OCI-LY7 (cell line): ENCODE measurements at regions not wholly inside any gene's neighbourhood (a gene's known extent, or its start where the extent isn't known, plus 50 kb on each side); places are given as distances from the start of the nearest gene placed in this dataset.

ENCODE experiments used
- BruUV-seq: library from RNA; stranded (reverse); fragments of 400-500 nt; replicated peaks from 2 replicates; lab custom pipeline; 2021; lab: Mats Ljungman, UMichigan
- CTCF ChIA-PET: fragments of 300-600 bp; sonication (Branson Sonifier 250); formaldehyde crosslinking; loops from one replicate; lab custom pipeline; 2022; ENCODE audit warnings: antibody characterized with exemption; ENCODE audit not compliant: unreplicated experiment; lab: Charles Lee
- POLR2A ChIA-PET: fragments of 300-600 bp; sonication (Branson Sonifier 250); formaldehyde crosslinking; loops from one replicate; lab custom pipeline; 2022; ENCODE audit warnings: antibody characterized with exemption; lab: Charles Lee
- DNase-seq: peaks from one replicate; pipeline ENCODE4 v3.0.0-alpha.2; 2015; ENCODE audit warnings: low spot score
- H2AFZ ChIP-seq: fragments of 200-600 bp; sonication (generic), shearing (Covaris generic); 2 replicates; pipeline ENCODE4 v1.6.1; 2014; ENCODE audit warnings: mild to moderate bottlenecking, antibody characterized with exemption, low read length, moderate library complexity
- H3K27ac ChIP-seq: fragments of 200-600 bp; sonication (generic); 2 replicates; pipeline ENCODE4 v1.5.1; 2014; ENCODE audit warnings: mixed run types, low read depth, mild to moderate bottlenecking, moderate library complexity, low read length, inconsistent platforms; ENCODE audit not compliant: poor library complexity, severe bottlenecking
- H3K36me3 ChIP-seq: fragments of 200-600 bp; sonication (generic); 2 replicates; pipeline ENCODE4 v1.6.1; 2014; ENCODE audit warnings: mild to moderate bottlenecking, antibody characterized with exemption, low read length, moderate library complexity, mixed read lengths; ENCODE audit not compliant: insufficient read depth
- H3K4me1 ChIP-seq: fragments of 200-600 bp; sonication (generic); 2 replicates; pipeline ENCODE4 v1.5.1; 2014; ENCODE audit warnings: mild to moderate bottlenecking, low read length; ENCODE audit not compliant: insufficient read depth, poor library complexity, severe bottlenecking
- H3K4me2 ChIP-seq: fragments of 200-600 bp; sonication (generic); 2 replicates; pipeline ENCODE4 v1.6.1; 2014; ENCODE audit warnings: mild to moderate bottlenecking, low read length
- H3K4me3 ChIP-seq: fragments of 200-600 bp; sonication (generic); 2 replicates; pipeline ENCODE4 v1.5.1; 2014; ENCODE audit warnings: mild to moderate bottlenecking, low read depth, low read length; ENCODE audit not compliant: poor library complexity, severe bottlenecking
- H3K79me2 ChIP-seq: fragments of 200-600 bp; sonication (generic); 2 replicates; pipeline ENCODE4 v1.6.1; 2016; ENCODE audit warnings: low read depth, mild to moderate bottlenecking, low read length, moderate library complexity, mixed read lengths; ENCODE audit not compliant: insufficient read depth
- H3K9me2 ChIP-seq: fragments of 200-600 bp; sonication (generic); 2 replicates; pipeline ENCODE4 v1.6.1; 2016; ENCODE audit warnings: mild to moderate bottlenecking, low read length, mixed read lengths; ENCODE audit not compliant: insufficient read depth
- H3K9me3 ChIP-seq: fragments of 200-600 bp; sonication (generic); 2 replicates; pipeline ENCODE4 v1.6.1; 2014; ENCODE audit warnings: mild to moderate bottlenecking, mixed run types, low read length, mixed read lengths
- H4K20me1 ChIP-seq: fragments of 200-600 bp; sonication (generic); 2 replicates; pipeline ENCODE4 v1.6.1; 2014; ENCODE audit warnings: mild to moderate bottlenecking, antibody characterized with exemption, low read length, moderate library complexity, mixed read lengths; ENCODE audit not compliant: insufficient read depth
- EZH2phosphoT487 ChIP-seq: fragments of 200-600 bp; sonication (generic); IDR thresholded peaks from 2 replicates; pipeline ENCODE4 v1.6.1; 2018; ENCODE audit warnings: low read depth, borderline replicate concordance, mild to moderate bottlenecking, mixed run types, antibody characterized with exemption, low read length, moderate library complexity, mixed read lengths
- intact Hi-C: fragments of 100-400 bp; cut with micrococcal nuclease; formaldehyde crosslinking; loops from one replicate; pipeline ENCODE4 v1.10.0; 2022; ENCODE audit not compliant: unreplicated experiment
- TF ChIP-seq, protein P1 (sequence below): fragments of 200-600 bp; sonication (generic); conservative IDR thresholded peaks from 2 replicates; pipeline ENCODE4 v1.5.1; 2014; ENCODE audit warnings: mild to moderate bottlenecking, antibody characterized with exemption, low read length, moderate library complexity, mixed read lengths

DNA sequence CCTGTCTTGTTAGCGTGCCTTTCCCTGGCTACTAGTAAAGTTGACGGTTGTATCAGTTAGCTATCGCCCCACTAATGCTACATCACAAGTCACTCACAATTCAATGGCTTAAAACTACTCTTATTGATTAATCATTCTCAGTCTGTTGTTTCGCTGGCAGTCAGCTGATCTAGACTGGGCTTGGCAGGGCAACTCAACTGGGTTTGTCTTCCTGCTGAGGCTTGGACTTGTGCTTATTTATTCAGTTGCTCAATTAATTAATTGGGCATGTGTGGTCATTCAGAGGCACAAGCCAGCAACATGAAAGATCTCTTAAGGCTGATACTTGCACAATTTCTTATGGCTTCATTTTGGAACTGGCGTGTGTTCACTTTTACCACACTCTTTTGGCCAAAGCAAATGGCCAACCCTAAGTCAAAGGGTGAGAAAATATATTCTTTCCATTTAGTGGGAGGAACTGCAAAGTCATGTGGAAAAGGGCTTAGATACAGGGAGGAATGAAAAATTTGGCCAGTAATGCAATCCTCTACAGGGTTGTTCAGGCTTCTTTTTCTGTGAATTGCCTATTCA is 333.5 kb downstream of the GPR37 start:
- Histone ChIP-seq H2AFZ (no peak overlapping the region), H3K4me2 (no peak overlapping the region), H3K9me2 (no peaks in the 10 kb centered on the region), H4K20me1 (no peaks in the 10 kb centered on the region), H3K79me2 (no peaks in the 10 kb centered on the region), H3K27ac (no peak overlapping the region), H3K4me1 (no peaks in the 10 kb centered on the region), H3K9me3 (no peaks in the 10 kb centered on the region), H3K36me3 (no peaks in the 10 kb centered on the region), H3K4me3 (no peak overlapping the region)
- ChIA-PET CTCF (no interaction called here), POLR2A (interaction anchor here (0.6 kb wide), 1 partner anchor 27 kb away, joined by 3 read pairs; no protein-coding TSS in a partner anchor)
- intact Hi-C loops = no loop called here
- TF ChIP-seq, protein P1, sequence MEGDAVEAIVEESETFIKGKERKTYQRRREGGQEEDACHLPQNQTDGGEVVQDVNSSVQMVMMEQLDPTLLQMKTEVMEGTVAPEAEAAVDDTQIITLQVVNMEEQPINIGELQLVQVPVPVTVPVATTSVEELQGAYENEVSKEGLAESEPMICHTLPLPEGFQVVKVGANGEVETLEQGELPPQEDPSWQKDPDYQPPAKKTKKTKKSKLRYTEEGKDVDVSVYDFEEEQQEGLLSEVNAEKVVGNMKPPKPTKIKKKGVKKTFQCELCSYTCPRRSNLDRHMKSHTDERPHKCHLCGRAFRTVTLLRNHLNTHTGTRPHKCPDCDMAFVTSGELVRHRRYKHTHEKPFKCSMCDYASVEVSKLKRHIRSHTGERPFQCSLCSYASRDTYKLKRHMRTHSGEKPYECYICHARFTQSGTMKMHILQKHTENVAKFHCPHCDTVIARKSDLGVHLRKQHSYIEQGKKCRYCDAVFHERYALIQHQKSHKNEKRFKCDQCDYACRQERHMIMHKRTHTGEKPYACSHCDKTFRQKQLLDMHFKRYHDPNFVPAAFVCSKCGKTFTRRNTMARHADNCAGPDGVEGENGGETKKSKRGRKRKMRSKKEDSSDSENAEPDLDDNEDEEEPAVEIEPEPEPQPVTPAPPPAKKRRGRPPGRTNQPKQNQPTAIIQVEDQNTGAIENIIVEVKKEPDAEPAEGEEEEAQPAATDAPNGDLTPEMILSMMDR = no peak
- TF ChIP-seq EZH2phosphoT487 = no peak
- DNase-seq = no peak
- BruUV-seq = no TSS peak

- intact Hi-C loops = no loop called here
- no peak overlapping the region for H3K4me2 ChIP-seq
- no peak overlapping the region for H3K4me3 ChIP-seq
- no peaks in the 10 kb centered on the region for H3K79me2 ChIP-seq
- no TSS peak for BruUV-seq
- no peaks in the 10 kb centered on the region for H3K4me1 ChIP-seq
- no peak overlapping the region for H2AFZ ChIP-seq
- H3K9me2 ChIP-seq = no peaks in the 10 kb centered on the region
- CTCF ChIA-PET = no interaction called here
- no peaks in the 10 kb centered on the region for H3K36me3 ChIP-seq
- no peak for DNase-seq
- POLR2A ChIA-PET = interaction anchor here (0.9 kb wide), 1 partner anchor 14 kb away, joined by 4 read pairs; no protein-coding TSS in a partner anchor
- H4K20me1 ChIP-seq = no peaks in the 10 kb centered on the region
- H3K27ac ChIP-seq = no peak overlapping the region
- no peak for TF ChIP-seq EZH2phosphoT487
- TF ChIP-seq, protein P1 = no peak
- H3K9me3 ChIP-seq = no peaks in the 10 kb centered on the region
These were observed 335.7 kb downstream of the GPR37 start for GRCh38 chr7:124429923-124430322.

DNA sequence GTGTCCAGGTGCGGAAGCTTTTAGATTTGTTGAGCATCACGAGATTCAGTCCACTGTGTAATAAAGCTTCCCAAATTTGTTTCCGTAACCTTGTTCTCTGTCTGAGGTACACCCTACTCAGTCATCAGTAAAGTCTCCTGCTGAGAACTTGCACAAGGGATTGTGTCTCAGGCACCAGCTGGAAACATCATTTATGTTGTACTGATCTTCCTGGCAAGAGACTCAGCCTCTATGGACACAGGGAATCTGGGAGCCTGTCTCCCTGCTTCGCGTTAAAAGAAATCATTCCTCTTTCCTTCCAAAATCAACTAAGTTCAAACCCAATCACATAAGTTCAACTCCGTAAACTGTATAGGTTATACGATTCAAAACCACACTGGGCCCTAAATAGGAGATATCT is 336.8 kb downstream of the GPR37 start:
- no TSS peak for BruUV-seq
- Histone ChIP-seq H3K9me3 (no peaks in the 10 kb centered on the region), H3K79me2 (no peaks in the 10 kb centered on the region), H2AFZ (no peak overlapping the region), H4K20me1 (no peaks in the 10 kb centered on the region), H3K4me3 (no peak overlapping the region), H3K27ac (no peak overlapping the region), H3K4me2 (no peak overlapping the region), H3K4me1 (no peaks in the 10 kb centered on the region), H3K9me2 (no peaks in the 10 kb centered on the region), H3K36me3 (no peaks in the 10 kb centered on the region)
- intact Hi-C loops = no loop called here
- TF ChIP-seq EZH2phosphoT487 = no peak
- TF ChIP-seq, protein P1 = no peak
- CTCF ChIA-PET = no interaction called here
- DNase-seq = no peak
- POLR2A ChIA-PET = interaction anchor here (0.9 kb wide), 1 partner anchor 13 kb away, joined by 4 read pairs; no protein-coding TSS in a partner anchor
